ENCODE measurements at regions not wholly inside any gene's neighbourhood (a gene's known extent, or its start where the extent isn't known, plus 50 kb on each side); places are given as distances from the start of the nearest gene placed in this dataset.
"Not testable (repeated sequence)": the region's sequence is repeated elsewhere in the genome, so short reads cannot be mapped to it uniquely, and the experiment has no call there.

DNA sequence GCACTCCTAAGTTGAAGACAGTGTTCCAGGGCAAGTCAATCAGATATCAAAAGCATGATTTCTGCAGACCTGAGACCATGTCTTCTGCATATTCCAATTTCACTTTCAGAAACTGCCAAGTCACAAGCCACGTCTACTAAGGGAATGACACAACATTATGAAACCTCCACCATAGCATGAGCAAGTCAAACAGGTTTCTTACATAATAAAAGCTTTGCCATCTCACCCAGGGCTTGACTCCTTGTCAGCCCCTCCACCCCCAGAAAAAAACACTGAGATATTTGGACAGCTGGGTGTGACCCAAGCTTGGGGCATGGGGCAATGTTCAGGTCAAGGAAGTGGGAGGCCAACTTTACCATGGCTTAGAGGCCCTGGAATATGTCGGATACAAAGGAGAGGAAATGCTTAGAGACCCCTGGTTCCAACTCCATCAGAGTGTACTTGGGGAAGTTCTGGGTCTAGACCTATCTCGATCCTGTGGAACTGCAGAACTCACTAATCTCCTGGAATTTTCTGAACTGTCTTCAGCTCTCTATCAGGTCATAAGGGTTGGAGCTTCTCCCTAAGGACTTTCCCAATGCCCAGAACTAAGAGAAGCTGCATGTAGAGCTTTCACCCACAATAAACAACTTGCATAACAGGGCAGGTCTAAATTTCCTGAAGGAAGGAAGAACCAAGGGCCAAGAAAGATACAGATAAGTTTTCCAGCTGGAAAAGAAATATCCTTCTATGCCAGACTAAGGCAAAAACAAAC lies 80.6 kb upstream of the NAMPT start:
- DNase-seq (no peak), ATAC-seq (no peak)
- H3K27ac ChIP-seq, result no peak overlapping the region
- H3K4me3 ChIP-seq, result no peak overlapping the region
- no peaks in the 10 kb centered on the region for H3K9me3 ChIP-seq
- peaks cover 0 to 2% (median 0%) of the 10 kb centered on the region in 3 donors for H3K27me3 ChIP-seq (ENCODE audit: insufficient read depth in 3 of 3, low read length in 2 of 3)
- WGBS, 3 donors, result 60 to 75% (median 66%) methylated on average over 3 of the region's 3 CpGs
- intact Hi-C loops (cut with DNase I), result no loop called here
- no peaks in the 10 kb centered on the region for H3K36me3 ChIP-seq (ENCODE audit: insufficient read depth in 1 of 2, low read depth in 1 of 2)
- no peaks in the 10 kb centered on the region for H3K4me1 ChIP-seq
- TF ChIP-seq, protein P1, sequence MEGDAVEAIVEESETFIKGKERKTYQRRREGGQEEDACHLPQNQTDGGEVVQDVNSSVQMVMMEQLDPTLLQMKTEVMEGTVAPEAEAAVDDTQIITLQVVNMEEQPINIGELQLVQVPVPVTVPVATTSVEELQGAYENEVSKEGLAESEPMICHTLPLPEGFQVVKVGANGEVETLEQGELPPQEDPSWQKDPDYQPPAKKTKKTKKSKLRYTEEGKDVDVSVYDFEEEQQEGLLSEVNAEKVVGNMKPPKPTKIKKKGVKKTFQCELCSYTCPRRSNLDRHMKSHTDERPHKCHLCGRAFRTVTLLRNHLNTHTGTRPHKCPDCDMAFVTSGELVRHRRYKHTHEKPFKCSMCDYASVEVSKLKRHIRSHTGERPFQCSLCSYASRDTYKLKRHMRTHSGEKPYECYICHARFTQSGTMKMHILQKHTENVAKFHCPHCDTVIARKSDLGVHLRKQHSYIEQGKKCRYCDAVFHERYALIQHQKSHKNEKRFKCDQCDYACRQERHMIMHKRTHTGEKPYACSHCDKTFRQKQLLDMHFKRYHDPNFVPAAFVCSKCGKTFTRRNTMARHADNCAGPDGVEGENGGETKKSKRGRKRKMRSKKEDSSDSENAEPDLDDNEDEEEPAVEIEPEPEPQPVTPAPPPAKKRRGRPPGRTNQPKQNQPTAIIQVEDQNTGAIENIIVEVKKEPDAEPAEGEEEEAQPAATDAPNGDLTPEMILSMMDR (IDR thresholded peaks at IDR 0.05), result no peak

- H3K9me3 ChIP-seq; ATAC-seq; H3K4me1 ChIP-seq; H3K36me3 ChIP-seq (ENCODE audit: insufficient read depth in 1 of 2, low read depth in 1 of 2); H3K27ac ChIP-seq; DNase-seq; H3K27me3 ChIP-seq (ENCODE audit: insufficient read depth in 3 of 3, low read length in 2 of 3); H3K4me3 ChIP-seq; intact Hi-C loops (cut with DNase I): not testable (repeated sequence)
- WGBS, 3 donors, result 84 to 91% (median 88%) methylated on average over 2 of the region's 2 CpGs
These were observed 77.7 kb upstream of the NAMPT start for GRCh38 chr7:106362507-106362906.

DNA sequence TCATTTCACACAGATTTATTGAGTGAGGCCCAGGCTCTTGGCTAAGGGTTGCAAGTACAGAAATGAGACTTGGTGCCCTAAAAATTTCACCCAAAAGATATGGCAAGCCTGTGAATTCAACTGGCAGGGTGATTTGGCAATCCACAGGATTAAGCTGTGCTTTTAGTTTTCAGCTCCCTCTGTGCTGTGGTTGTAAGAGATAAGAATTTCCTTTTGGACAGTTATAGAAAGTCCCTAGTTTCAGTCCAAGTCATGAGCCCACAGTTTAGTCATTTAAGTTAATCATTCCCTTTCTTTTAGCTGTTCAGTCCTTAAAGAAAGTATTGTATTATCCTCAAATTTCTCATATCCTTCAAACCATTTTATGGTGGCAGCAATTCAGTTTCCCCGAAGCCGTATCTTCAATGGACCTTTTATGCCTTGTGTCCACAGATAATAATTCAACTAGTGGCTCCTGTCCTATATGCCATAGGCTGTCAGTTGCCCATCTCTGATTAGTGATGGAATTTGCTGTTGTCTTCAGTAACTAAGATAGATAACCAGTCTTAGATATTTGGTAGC lies 73.4 kb upstream of the NAMPT start:
- intact Hi-C loops (cut with DNase I), result loop anchor here in 1 of 2 donors (10.0 kb wide), 1 partner anchor 53 kb away; no protein-coding TSS in a partner anchor
- ATAC-seq (no peak), DNase-seq (no peak)
- TF ChIP-seq, protein P1 (IDR thresholded peaks at IDR 0.05), result no peak
- Histone ChIP-seq H3K4me1 (no peaks in the 10 kb centered on the region), H3K36me3 (ENCODE audit: insufficient read depth in 1 of 2, low read depth in 1 of 2) (no peaks in the 10 kb centered on the region), H3K4me3 (no peak overlapping the region), H3K27ac (no peak overlapping the region), H3K27me3 (ENCODE audit: insufficient read depth in 3 of 3, low read length in 2 of 3) (peaks cover 0 to 3% (median 0%) of the 10 kb centered on the region in 3 donors), H3K9me3 (no peaks in the 10 kb centered on the region)
- 83 to 91% (median 88%) methylated on average over 2 of the region's 2 CpGs for WGBS, 3 donors

- Histone ChIP-seq H3K36me3 (ENCODE audit: insufficient read depth in 1 of 2, low read depth in 1 of 2) (no peaks in the 10 kb centered on the region), H3K27me3 (ENCODE audit: insufficient read depth in 3 of 3, low read length in 2 of 3) (peaks cover 0 to 3% (median 0%) of the 10 kb centered on the region in 3 donors), H3K4me3 (no peak overlapping the region), H3K27ac (no peak overlapping the region), H3K4me1 (no peaks in the 10 kb centered on the region), H3K9me3 (no peaks in the 10 kb centered on the region)
- WGBS, 3 donors, result 59 to 67% (median 64%) methylated on average over 4 of the region's 4 CpGs
- no peak for ATAC-seq
- intact Hi-C loops (cut with DNase I), result loop anchor here in 1 of 2 donors (10.0 kb wide), 1 partner anchor 53 kb away; no protein-coding TSS in a partner anchor
- TF ChIP-seq, protein P1 (IDR thresholded peaks at IDR 0.05), result no peak
- no peak for DNase-seq
These were observed 72.9 kb upstream of the NAMPT start for GRCh38 chr7:106357675-106358074.

DNA sequence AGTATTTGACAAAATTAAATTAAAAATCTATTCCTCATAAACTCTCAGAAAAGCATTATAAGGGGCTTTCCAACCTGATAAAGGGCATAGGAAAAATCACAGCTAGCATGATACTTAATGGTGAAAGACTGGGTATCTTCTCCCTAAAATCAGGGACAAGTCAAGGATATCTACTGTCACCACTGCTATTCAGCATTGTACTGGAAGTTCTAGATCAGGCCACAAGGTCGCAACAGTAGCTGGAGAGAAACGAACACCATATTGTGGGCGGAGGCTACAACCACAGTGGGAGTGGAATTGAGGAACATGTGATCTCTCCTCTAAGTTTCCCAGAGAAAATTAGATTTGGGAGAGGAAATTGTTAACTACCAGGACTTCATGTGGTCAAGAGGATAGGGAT lies 70.0 kb upstream of the NAMPT start:
- Histone ChIP-seq H3K27me3 (ENCODE audit: insufficient read depth in 3 of 3, low read length in 2 of 3) (peaks cover 0 to 3% (median 0%) of the 10 kb centered on the region in 3 donors), H3K27ac (no peak overlapping the region), H3K9me3 (no peaks in the 10 kb centered on the region), H3K4me3 (no peak overlapping the region), H3K36me3 (ENCODE audit: insufficient read depth in 1 of 2, low read depth in 1 of 2) (no peaks in the 10 kb centered on the region), H3K4me1 (no peaks in the 10 kb centered on the region)
- WGBS, 3 donors, result 76 to 77% (median 77%) methylated on average over 3 of the region's 3 CpGs
- intact Hi-C loops (cut with DNase I), result loop anchor here in 1 of 2 donors (10.0 kb wide), 1 partner anchor 50 kb away; no protein-coding TSS in a partner anchor
- TF ChIP-seq, protein P1 (IDR thresholded peaks at IDR 0.05), result no peak
- DNase-seq (no peak), ATAC-seq (no peak)
